ENCODE measurements at regions not wholly inside any gene's neighbourhood (a gene's known extent, or its start where the extent isn't known, plus 50 kb on each side); places are given as distances from the start of the nearest gene placed in this dataset.

DNA sequence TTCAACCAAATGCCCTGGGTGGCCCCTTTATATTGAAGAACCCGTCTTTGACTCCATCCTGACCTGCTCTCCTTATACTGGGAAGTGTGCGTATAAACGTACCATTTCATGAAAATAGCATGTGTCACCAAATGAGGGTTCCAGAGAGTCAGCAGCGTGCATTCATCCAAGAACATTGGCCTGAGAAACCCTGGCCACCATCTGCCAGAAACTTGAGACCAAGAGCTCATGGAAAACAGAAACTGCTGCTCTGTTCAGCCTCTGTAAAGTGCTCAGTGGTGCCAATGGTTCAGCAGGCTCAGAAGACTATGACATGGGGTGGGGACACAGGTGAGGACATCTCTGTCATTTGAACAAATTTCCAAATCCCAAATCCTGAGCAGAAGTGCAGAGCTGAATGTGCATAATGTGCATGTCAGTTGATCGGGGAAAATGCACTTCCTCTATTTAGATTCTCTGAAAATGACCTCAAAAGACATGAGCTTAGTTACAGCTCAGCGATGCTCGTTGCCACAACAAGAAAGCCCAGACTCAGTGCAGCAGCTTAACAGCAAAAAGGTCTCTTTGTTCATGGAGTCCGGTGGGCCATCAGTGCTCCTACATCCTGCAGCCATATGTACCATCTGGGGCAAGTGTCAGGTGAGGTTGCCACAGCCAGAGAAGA, 176.1 kb downstream of the ATPSCKMT start:
- TF ChIP-seq, protein P1, sequence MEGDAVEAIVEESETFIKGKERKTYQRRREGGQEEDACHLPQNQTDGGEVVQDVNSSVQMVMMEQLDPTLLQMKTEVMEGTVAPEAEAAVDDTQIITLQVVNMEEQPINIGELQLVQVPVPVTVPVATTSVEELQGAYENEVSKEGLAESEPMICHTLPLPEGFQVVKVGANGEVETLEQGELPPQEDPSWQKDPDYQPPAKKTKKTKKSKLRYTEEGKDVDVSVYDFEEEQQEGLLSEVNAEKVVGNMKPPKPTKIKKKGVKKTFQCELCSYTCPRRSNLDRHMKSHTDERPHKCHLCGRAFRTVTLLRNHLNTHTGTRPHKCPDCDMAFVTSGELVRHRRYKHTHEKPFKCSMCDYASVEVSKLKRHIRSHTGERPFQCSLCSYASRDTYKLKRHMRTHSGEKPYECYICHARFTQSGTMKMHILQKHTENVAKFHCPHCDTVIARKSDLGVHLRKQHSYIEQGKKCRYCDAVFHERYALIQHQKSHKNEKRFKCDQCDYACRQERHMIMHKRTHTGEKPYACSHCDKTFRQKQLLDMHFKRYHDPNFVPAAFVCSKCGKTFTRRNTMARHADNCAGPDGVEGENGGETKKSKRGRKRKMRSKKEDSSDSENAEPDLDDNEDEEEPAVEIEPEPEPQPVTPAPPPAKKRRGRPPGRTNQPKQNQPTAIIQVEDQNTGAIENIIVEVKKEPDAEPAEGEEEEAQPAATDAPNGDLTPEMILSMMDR (IDR thresholded peaks at IDR 0.05; ENCODE audit: insufficient read depth, low read depth, low read length, missing control alignments): no peak
- no peak overlapping the region for H3K4me3 ChIP-seq (ENCODE audit: low read depth, low read length)
- no peak for DNase-seq (ENCODE audit: low read depth)

DNA sequence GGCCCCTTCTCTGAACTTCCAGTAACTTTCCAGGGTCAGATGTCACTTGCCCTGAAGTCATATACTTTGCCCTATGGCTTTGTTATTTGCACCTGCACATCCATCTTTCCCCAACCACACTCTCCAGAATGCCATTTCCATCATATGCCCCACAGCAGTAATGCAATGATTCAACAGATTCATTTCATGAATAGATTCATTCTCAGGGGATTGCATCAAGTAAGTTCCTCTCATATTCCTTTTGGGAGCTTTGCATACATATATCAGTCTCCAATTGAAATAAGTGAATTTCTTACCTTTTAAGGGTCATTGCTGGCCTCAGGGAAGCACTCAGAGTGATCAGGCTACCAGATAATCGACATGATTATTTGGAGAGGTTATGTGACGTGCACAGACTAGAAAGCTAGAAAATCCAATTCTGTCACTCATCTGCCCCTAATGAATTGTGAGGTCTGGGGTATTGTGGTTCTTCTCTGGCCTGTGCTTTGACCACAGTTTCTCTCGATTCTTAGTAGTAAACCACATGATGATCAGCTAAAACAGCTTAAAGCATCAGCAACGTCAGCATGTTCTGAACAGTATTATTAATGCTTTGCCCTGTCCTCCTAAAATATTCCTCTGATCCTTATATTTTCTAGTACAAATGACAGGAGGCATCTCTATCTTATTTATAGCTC, 179.9 kb downstream of the ATPSCKMT start:
- no peak overlapping the region for H3K4me3 ChIP-seq (ENCODE audit: low read depth, low read length)
- DNase-seq (ENCODE audit: low read depth): peak; percentile 37
- TF ChIP-seq, protein P1 (IDR thresholded peaks at IDR 0.05; ENCODE audit: insufficient read depth, low read depth, low read length, missing control alignments): no peak

DNA sequence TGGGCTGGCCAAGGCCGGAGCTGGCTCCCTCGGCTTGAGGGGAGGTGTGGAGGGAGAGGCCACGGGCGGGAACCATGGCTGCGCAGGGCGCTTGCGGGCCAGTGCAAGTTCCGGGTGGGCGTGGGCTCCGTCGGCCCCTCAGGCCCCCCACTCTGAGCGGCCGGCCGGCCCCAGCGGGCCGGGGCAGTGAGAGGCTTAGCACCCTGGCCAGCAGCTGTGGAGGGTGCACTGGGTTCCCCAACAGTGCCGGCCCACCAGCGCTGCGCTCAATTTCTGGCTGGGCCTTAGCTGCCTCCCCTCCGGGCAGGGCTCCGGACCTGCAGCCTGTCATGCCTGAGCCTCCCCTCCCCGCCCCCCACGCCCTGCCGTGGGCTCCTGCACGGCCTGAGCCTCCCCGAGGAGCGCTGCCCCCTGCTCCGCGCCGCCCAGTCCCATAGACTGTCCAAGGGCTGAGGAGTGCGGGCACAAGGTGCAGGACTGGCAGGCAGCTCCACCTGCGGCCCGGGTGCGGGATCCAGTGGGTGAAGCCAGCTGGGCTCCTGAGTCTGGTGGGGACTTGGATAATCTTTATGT, 184.2 kb downstream of the ATPSCKMT start:
- TF ChIP-seq, protein P1 (IDR thresholded peaks at IDR 0.05; ENCODE audit: insufficient read depth, low read depth, low read length, missing control alignments): no peak
- H3K4me3 ChIP-seq (ENCODE audit: low read depth, low read length): no peak overlapping the region

DNA sequence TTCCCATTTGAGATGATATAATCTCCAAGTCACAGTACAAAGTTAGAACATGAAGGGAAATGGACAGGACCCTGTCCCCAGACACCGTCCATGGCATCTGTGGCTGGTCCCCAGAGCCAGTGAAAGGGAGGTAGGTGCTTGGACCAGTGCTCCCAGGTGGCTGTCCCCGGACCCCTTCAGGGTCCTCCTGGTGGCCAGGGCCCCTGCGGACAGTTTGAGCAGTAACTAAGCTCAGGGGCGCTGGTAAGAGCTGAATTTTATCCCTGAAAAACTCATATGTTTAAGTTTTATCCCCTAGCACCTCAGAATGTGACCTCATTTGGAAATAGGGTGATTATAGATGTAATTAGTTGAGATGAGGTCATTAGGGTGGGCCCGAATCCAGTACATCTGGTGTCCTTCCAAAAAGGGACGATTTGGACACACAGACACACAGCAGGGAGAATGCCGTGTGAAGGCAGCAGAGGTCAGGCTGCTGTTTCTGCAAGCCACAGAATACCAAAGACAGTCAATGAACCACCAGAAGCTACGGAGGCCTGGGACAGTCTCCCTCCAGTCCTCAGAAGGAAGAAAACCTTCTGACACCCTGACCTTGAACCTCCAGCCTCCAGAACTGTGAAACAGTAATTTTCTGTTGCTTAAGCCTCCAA, 185.0 kb downstream of the ATPSCKMT start:
- DNase-seq (ENCODE audit: low read depth): no peak
- TF ChIP-seq, protein P1 (IDR thresholded peaks at IDR 0.05; ENCODE audit: insufficient read depth, low read depth, low read length, missing control alignments): no peak
- no peak overlapping the region for H3K4me3 ChIP-seq (ENCODE audit: low read depth, low read length)

More for the DNA sequence above, 184.2 kb downstream of the ATPSCKMT start:
- DNase-seq (ENCODE audit: low read depth): no peak

DNA sequence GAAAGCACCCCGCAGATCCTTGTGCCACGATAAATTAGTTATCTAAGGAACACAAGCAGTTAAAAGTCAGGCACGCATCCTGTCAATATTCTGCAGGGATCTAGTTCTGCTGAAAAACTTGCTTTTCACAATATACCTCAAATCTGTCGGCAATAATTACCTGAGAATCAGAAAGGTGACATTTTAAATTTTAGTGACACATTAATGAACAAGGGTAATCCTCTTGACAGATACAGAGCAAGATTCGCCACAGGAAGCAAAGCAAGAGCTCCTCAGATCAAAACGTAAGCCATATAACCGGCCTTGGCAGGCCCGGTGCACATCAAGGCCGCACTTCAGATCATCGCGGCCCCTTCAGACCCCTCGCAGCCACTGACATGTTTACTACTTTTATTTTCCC, 185.7 kb downstream of the ATPSCKMT start:
- TF ChIP-seq, protein P1 (IDR thresholded peaks at IDR 0.05; ENCODE audit: insufficient read depth, low read depth, low read length, missing control alignments): no peak
- no peak for DNase-seq (ENCODE audit: low read depth)
- H3K4me3 ChIP-seq (ENCODE audit: low read depth, low read length): no peak overlapping the region

DNA sequence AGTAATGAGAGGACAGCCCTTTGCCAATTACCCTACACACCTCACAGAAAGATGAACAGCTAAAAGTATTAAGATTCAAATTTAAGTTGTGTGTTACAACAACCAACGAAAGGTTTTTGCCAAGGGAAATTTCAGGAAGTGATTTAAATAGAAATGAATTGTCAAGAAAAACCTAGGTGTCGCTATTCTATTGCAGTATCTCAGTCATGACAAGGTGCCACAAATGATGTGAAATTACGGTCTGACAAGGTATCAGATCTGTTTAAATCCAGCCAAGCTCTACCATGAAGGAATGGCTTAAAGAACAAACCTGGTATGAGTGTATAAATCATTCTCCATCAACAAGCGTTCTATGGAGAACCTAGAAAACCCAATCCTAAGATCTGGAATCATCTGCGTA, 189.7 kb downstream of the ATPSCKMT start:
- no peak for DNase-seq (ENCODE audit: low read depth)
- no peak overlapping the region for H3K4me3 ChIP-seq (ENCODE audit: low read depth, low read length)
- TF ChIP-seq, protein P1 (IDR thresholded peaks at IDR 0.05; ENCODE audit: insufficient read depth, low read depth, low read length, missing control alignments): no peak
